HepG2 (cell line): ENCODE measurements at regions not wholly inside any gene's neighbourhood (a gene's known extent, or its start where the extent isn't known, plus 50 kb on each side); places are given as distances from the start of the nearest gene placed in this dataset.

Experiments used
- ATAC-seq: fragments of 200-7000 bp; cut with Tn5 transposase; 3 replicates; pipeline ENCODE4 v1.9.1; 2020; ENCODE audit warnings: mild to moderate bottlenecking, moderate library complexity
- BruUV-seq: library from RNA; stranded (reverse); fragments of 400-500 nt; replicated peaks from 2 replicates; lab custom pipeline; 2021; lab: Mats Ljungman, UMichigan
- CTCF ChIA-PET: fragments of 300-600 bp; formaldehyde crosslinking; extraction: SDS; loops from one replicate; lab custom pipeline; 2021; ENCODE audit warnings: low total read pairs, inconsistent platforms, low intra/inter-chr PET ratio; lab: Yijun Ruan, JAX
- POLR2A ChIA-PET: fragments of 350-600 bp; sonication (Branson Sonifier 250); formaldehyde crosslinking; loops from one replicate; lab custom pipeline; 2020; ENCODE audit warnings: antibody characterized with exemption, inconsistent platforms; lab: Yijun Ruan, JAX
- DNase-seq: peaks from one replicate; pipeline ENCODE4 v3.0.0-alpha.2; 2015; ENCODE audit warnings: low spot score
- FAIRE-seq: peaks from 3 replicates; lab custom pipeline; 2011; peaks lifted over from hg19 to GRCh38; lab: Jason Lieb, UNC
- H2AFZ ChIP-seq: one replicate; pipeline ENCODE4 v1.6.1; 2011; ENCODE audit warnings: low read length, inconsistent platforms
- H3K27ac ChIP-seq: fragments of 300-600 bp; 3 replicates; pipeline ENCODE4 v1.8.0; 2011; ENCODE audit warnings: mixed run types, mild to moderate bottlenecking, mixed read lengths, low read length, inconsistent platforms; ENCODE audit not compliant: insufficient read depth; ENCODE audit errors: extremely low read length
- H3K27me3 ChIP-seq, 2 experiments: fragments of 200-600 bp in 1 of 2; 2 replicates in 1 of 2; 3 replicates in 1 of 2; pipeline versions ENCODE4 v1.6.0 to v1.8.0; 2011; ENCODE audit warnings: low read length in 2 of 2, mild to moderate bottlenecking in 2 of 2, moderate library complexity in 2 of 2, inconsistent platforms in 1 of 2; ENCODE audit not compliant: insufficient read depth in 2 of 2, control insufficient read depth in 1 of 2
- H3K36me3 ChIP-seq, 2 experiments: fragments of 200-600 bp in 1 of 2; replicated peaks in 1 of 2; 2 replicates in 1 of 2; 3 replicates in 1 of 2; pipeline versions ENCODE4 v1.5.1 to v1.8.0; 2011; ENCODE audit warnings: low read length in 2 of 2, inconsistent platforms in 1 of 2; ENCODE audit not compliant: insufficient read depth in 2 of 2, control insufficient read depth in 1 of 2
- H3K4me1 ChIP-seq: 2 replicates; pipeline ENCODE4 v1.5.1; 2012; ENCODE audit warnings: low read length, inconsistent platforms; ENCODE audit not compliant: insufficient read depth
- H3K4me2 ChIP-seq: 2 replicates; pipeline ENCODE4 v1.6.0; 2011; ENCODE audit warnings: low read depth, low read length, inconsistent platforms
- H3K4me3 ChIP-seq, 3 experiments: fragments of 200-600 bp in 1 of 3; sonication (generic), shearing (Covaris generic) in 1 of 3; replicated peaks in 1 of 3; 2 replicates each; pipeline ENCODE4 v1.5.1; 2011 to 2016; ENCODE audit warnings: low read length in 3 of 3, inconsistent platforms in 2 of 3, low read depth in 2 of 3, mild to moderate bottlenecking in 2 of 3, control low read depth in 1 of 3, mixed read lengths in 1 of 3; ENCODE audit not compliant: insufficient read depth in 1 of 3
- H3K79me2 ChIP-seq: one replicate; pipeline ENCODE4 v1.6.1; 2011; ENCODE audit warnings: low read length, inconsistent platforms; ENCODE audit not compliant: insufficient read depth
- H3K9ac ChIP-seq: 2 replicates; pipeline ENCODE4 v1.6.0; 2011; ENCODE audit warnings: mild to moderate bottlenecking, low read depth, low read length, inconsistent platforms; ENCODE audit not compliant: insufficient read depth
- H3K9me3 ChIP-seq: 2 replicates; pipeline ENCODE4 v1.5.1; 2012; ENCODE audit warnings: mild to moderate bottlenecking, low read length
- H4K20me1 ChIP-seq: 2 replicates; pipeline ENCODE4 v1.6.0; 2011; ENCODE audit warnings: inconsistent platforms, mild to moderate bottlenecking, low read length, moderate library complexity; ENCODE audit not compliant: insufficient read depth
- CEBPB ChIP-seq: IDR thresholded peaks from 2 replicates; pipeline ENCODE4 v1.6.1; 2011; ENCODE audit warnings: low read depth, low read length, improper control_type of control experiment, borderline replicate concordance
- HNF1B ChIP-seq: sonication (generic); formaldehyde crosslinking; IDR thresholded peaks from 2 replicates; pipeline ENCODE4 v1.5.1; 2020; ENCODE audit warnings: mild to moderate bottlenecking, moderate library complexity, missing genetic modification reagents
- NR0B2 ChIP-seq: sonication (generic); formaldehyde crosslinking; IDR thresholded peaks from 2 replicates; pipeline ENCODE4 v1.4.0; 2020; ENCODE audit warnings: mild to moderate bottlenecking, missing genetic modification reagents
- RFX5 ChIP-seq: IDR thresholded peaks from 2 replicates; pipeline ENCODE4 v1.6.1; 2011; ENCODE audit warnings: low read depth, low read length, improper control_type of control experiment
- SRF ChIP-seq: IDR thresholded peaks from 2 replicates; pipeline ENCODE4 v1.6.1; 2011; ENCODE audit warnings: mild to moderate bottlenecking, low read depth, low read length, moderate library complexity
- STAT6 ChIP-seq: sonication (generic); formaldehyde crosslinking; IDR thresholded peaks from 2 replicates; pipeline ENCODE4 v1.4.0; 2020; ENCODE audit warnings: missing genetic modification reagents, mild to moderate bottlenecking, borderline replicate concordance
- ZBED4 ChIP-seq: sonication (generic); formaldehyde crosslinking; IDR thresholded peaks from 2 replicates; pipeline ENCODE4 v1.4.0; 2020; ENCODE audit warnings: missing genetic modification reagents, borderline replicate concordance
- WGBS: methylation state at CpG from one replicate; pipeline ENCODE4 v1.1.6; 2017; ENCODE audit warnings: low lambda C conversion rate; 5-methylcytosine and 5-hydroxymethylcytosine counted together
- in situ Hi-C: cut with HindIII; loops from 2 replicates; pipeline ENCODE4 v1.10.0; 2017; ENCODE audit warnings: low pct_unique_long_range_greater_than_20kb; ENCODE audit not compliant: extremely low pct_ligation_motif_present
- intact Hi-C: fragments of 100-400 bp; cut with micrococcal nuclease; formaldehyde crosslinking; loops from one replicate; pipeline ENCODE4 v1.10.0; 2022; ENCODE audit not compliant: unreplicated experiment

GRCh38 chr2:60028849-60029565 is 524.4 kb downstream of the BCL11A start (continued):
- no peak for TF ChIP-seq STAT6 (CRISPR knock-in tag)
- TF ChIP-seq HNF1B (CRISPR knock-in tag) = no peak
- no peak for TF ChIP-seq NR0B2 (CRISPR knock-in tag)
- no peak for TF ChIP-seq RFX5
- TF ChIP-seq SRF = no peak

- POLR2A ChIA-PET = no interaction called here
- Histone ChIP-seq H3K27ac (no peak overlapping the region), H4K20me1 (no peaks in the 10 kb centered on the region), H3K4me1 (no peaks in the 10 kb centered on the region), H3K4me2 (no peak overlapping the region), H2AFZ (no peak overlapping the region), H3K27me3 (no peaks in the 10 kb centered on the region), H3K9me3 (no peaks in the 10 kb centered on the region), H3K79me2 (no peaks in the 10 kb centered on the region), H3K36me3 (no peaks in the 10 kb centered on the region), H3K9ac (no peak overlapping the region), H3K4me3 (no peak overlapping the region)
- ATAC-seq (no peak), FAIRE-seq (no peak), DNase-seq (no peak)
- intact Hi-C loops (no loop called here), in situ Hi-C loops (no loop called here)
- 2% methylated on average over 2 of the region's 2 CpGs for WGBS
- CTCF ChIA-PET = no interaction called here
- TF ChIP-seq ZBED4 (CRISPR knock-in tag) (no peak), CEBPB (0 out of 2 replicates have a peak, but pooled peaks have one; percentile 2)
- BruUV-seq = no TSS peak
Observed at GRCh38 chr2:60025496-60025895, 528.0 kb downstream of the BCL11A start.
